PC-9 (cell line): ENCODE measurements at regions not wholly inside any gene's neighbourhood (a gene's known extent, or its start where the extent isn't known, plus 50 kb on each side); places are given as distances from the start of the nearest gene placed in this dataset.

ENCODE experiments used
- EZH2 ChIP-seq: fragments of 200-600 bp; sonication (generic); IDR thresholded peaks from 2 replicates; pipeline ENCODE4 v1.8.0; 2017; ENCODE audit warnings: antibody characterized with exemption, low read depth
- TF ChIP-seq, protein P1 (sequence below): fragments of 200-600 bp; sonication (generic); conservative IDR thresholded peaks from 2 replicates; pipeline ENCODE4 v1.6.1; 2017; ENCODE audit warnings: mixed run types, antibody characterized with exemption, mild to moderate bottlenecking, moderate library complexity

GRCh38 chr12:83807871-83808270, 1104.7 kb downstream of the SLC6A15 start:
- TF ChIP-seq EZH2 = no peak
- TF ChIP-seq, protein P1, sequence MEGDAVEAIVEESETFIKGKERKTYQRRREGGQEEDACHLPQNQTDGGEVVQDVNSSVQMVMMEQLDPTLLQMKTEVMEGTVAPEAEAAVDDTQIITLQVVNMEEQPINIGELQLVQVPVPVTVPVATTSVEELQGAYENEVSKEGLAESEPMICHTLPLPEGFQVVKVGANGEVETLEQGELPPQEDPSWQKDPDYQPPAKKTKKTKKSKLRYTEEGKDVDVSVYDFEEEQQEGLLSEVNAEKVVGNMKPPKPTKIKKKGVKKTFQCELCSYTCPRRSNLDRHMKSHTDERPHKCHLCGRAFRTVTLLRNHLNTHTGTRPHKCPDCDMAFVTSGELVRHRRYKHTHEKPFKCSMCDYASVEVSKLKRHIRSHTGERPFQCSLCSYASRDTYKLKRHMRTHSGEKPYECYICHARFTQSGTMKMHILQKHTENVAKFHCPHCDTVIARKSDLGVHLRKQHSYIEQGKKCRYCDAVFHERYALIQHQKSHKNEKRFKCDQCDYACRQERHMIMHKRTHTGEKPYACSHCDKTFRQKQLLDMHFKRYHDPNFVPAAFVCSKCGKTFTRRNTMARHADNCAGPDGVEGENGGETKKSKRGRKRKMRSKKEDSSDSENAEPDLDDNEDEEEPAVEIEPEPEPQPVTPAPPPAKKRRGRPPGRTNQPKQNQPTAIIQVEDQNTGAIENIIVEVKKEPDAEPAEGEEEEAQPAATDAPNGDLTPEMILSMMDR = no peak
